ENCODE measurements at regions not wholly inside any gene's neighbourhood (a gene's known extent, or its start where the extent isn't known, plus 50 kb on each side); places are given as distances from the start of the nearest gene placed in this dataset.

- no peak for DNase-seq (ENCODE audit: low read depth)
- in situ Hi-C loops (cut with HindIII; ENCODE audit: low pct_unique_long_range_greater_than_20kb, low sequenced_read_pairs), result no loop called here
Observed at GRCh38 chr14:30482276-30482675, 76.7 kb upstream of the G2E3 start.

- in situ Hi-C loops (cut with HindIII; ENCODE audit: low pct_unique_long_range_greater_than_20kb, low sequenced_read_pairs), result no loop called here
- no peak for DNase-seq (ENCODE audit: low read depth)
Observed at GRCh38 chr14:30484201-30484600, 74.8 kb upstream of the G2E3 start.

- DNase-seq (ENCODE audit: low read depth), result no peak
- in situ Hi-C loops (cut with HindIII; ENCODE audit: low pct_unique_long_range_greater_than_20kb, low sequenced_read_pairs), result no loop called here
Observed at GRCh38 chr14:30484976-30485375, 74.0 kb upstream of the G2E3 start.

GRCh38 chr14:30496852-30497251, 62.1 kb upstream of the G2E3 start:
- DNase-seq (ENCODE audit: low read depth), result no peak

GRCh38 chr14:30499358-30499757, 59.6 kb upstream of the G2E3 start:
- in situ Hi-C loops (cut with HindIII; ENCODE audit: low pct_unique_long_range_greater_than_20kb, low sequenced_read_pairs), result no loop called here
- no peak for DNase-seq (ENCODE audit: low read depth)

More at GRCh38 chr14:30496852-30497251, 62.1 kb upstream of the G2E3 start:
- in situ Hi-C loops (cut with HindIII; ENCODE audit: low pct_unique_long_range_greater_than_20kb, low sequenced_read_pairs), result no loop called here

GRCh38 chr14:30500222-30500621, 58.7 kb upstream of the G2E3 start:
- DNase-seq (ENCODE audit: low read depth), result no peak
- in situ Hi-C loops (cut with HindIII; ENCODE audit: low pct_unique_long_range_greater_than_20kb, low sequenced_read_pairs), result no loop called here

- in situ Hi-C loops (cut with HindIII; ENCODE audit: low pct_unique_long_range_greater_than_20kb, low sequenced_read_pairs), result no loop called here
Observed at GRCh38 chr14:30507209-30507608, 51.7 kb upstream of the G2E3 start.

More at GRCh38 chr14:30507209-30507608, 51.7 kb upstream of the G2E3 start:
- DNase-seq (ENCODE audit: low read depth), result no peak

Measured in Caki2 (cell line).